Body of pancreas (tissue), 4 donors: ENCODE measurements at regions not wholly inside any gene's neighbourhood (a gene's known extent, or its start where the extent isn't known, plus 50 kb on each side); places are given as distances from the start of the nearest gene placed in this dataset.

Experiments used
- ATAC-seq: fragments of 150-250 bp; one replicate; pipeline ENCODE4 v1.9.1; 2016
- DNase-seq, 4 donors: peaks; one replicate each; pipeline ENCODE4 v3.0.0-alpha.2; 2019
- H3K27ac ChIP-seq, 4 donors: fragments of 200-600 bp; sonication (generic); 1 replicate in 3 of 4; 2 replicates in 1 of 4; pipeline versions ENCODE4 v1.5.1 to v1.6.1; 2016 to 2019; ENCODE audit warnings: mild to moderate bottlenecking in 1 of 4, mixed read lengths in 1 of 4, moderate library complexity in 1 of 4
- H3K27me3 ChIP-seq, 2 donors: fragments of 200-600 bp; sonication (generic); one replicate each; pipeline ENCODE4 v1.6.0; 2016; ENCODE audit warnings: mild to moderate bottlenecking in 1 of 2
- H3K36me3 ChIP-seq, 2 donors: fragments of 200-600 bp; sonication (generic); replicated peaks in 1 of 2; 2 replicates each; pipeline ENCODE4 v1.5.1; 2016; ENCODE audit warnings: low read depth in 2 of 2; ENCODE audit not compliant: insufficient read depth in 1 of 2
- H3K4me1 ChIP-seq: fragments of 200-600 bp; sonication (generic); one replicate; pipeline ENCODE4 v1.6.0; 2016
- H3K4me3 ChIP-seq, 2 donors: fragments of 200-600 bp; sonication (generic); 1 replicate in 1 of 2; 2 replicates in 1 of 2; pipeline ENCODE4 v1.5.1; 2016 to 2019
- H3K9me3 ChIP-seq, 3 donors: fragments of 200-600 bp; sonication (generic); 1 replicate in 2 of 3; 2 replicates in 1 of 3; pipeline ENCODE4 v1.5.1; 2016
- POLR2A ChIP-seq, 3 donors: fragments of 450-650 bp; IDR thresholded peaks; one replicate each; pipeline ENCODE4 v1.6.1; 2016; ENCODE audit warnings: antibody characterized with exemption in 3 of 3, mild to moderate bottlenecking in 2 of 3
- WGBS, 2 donors: methylation state at CpG; one replicate each; pipeline ENCODE4 v1.1.5; 2017; 5-methylcytosine and 5-hydroxymethylcytosine counted together
- intact Hi-C: fragments of 100-400 bp; cut with DNase I; formaldehyde crosslinking; loops from one replicate; pipeline ENCODE4 v1.15.1; 2023
- TF ChIP-seq, protein P1 (sequence below), 7 experiments: fragments of 450-650 bp in 4 of 7; fragments of 200-600 bp in 3 of 7; sonication (generic) in 3 of 7; IDR thresholded peaks; one replicate each; pipeline ENCODE4 v1.5.1; 2016 to 2019; ENCODE audit warnings: antibody characterized with exemption in 7 of 7

DNA sequence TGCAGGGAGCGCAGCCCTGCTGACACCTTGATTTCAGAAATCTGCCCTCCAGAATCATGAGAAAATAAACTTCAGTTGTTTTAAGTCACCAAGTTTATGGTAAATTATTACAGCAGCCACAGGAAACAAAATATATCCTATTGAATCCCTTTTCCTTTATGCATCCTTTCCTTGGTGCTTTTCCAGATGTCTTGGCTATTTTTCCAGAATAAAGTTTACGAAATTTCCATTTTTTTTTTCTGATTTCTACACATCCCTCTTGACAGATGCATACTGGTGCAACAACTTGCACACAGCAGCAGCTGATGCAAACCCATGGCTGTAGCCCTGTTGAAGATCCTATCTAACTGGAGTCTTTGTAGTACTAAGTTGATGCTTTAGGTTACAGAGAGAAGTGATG, 111.1 kb upstream of the KCNE2 start:
- no peaks in the 10 kb centered on the region for H3K4me1 ChIP-seq
- H3K27ac ChIP-seq = no peak overlapping the region
- DNase-seq (no peak), ATAC-seq (no peak)
- no peaks in the 10 kb centered on the region for H3K27me3 ChIP-seq
- H3K36me3 ChIP-seq = no peaks in the 10 kb centered on the region
- TF ChIP-seq POLR2A (IDR thresholded peaks at IDR 0.05) = no peak
- TF ChIP-seq, protein P1, sequence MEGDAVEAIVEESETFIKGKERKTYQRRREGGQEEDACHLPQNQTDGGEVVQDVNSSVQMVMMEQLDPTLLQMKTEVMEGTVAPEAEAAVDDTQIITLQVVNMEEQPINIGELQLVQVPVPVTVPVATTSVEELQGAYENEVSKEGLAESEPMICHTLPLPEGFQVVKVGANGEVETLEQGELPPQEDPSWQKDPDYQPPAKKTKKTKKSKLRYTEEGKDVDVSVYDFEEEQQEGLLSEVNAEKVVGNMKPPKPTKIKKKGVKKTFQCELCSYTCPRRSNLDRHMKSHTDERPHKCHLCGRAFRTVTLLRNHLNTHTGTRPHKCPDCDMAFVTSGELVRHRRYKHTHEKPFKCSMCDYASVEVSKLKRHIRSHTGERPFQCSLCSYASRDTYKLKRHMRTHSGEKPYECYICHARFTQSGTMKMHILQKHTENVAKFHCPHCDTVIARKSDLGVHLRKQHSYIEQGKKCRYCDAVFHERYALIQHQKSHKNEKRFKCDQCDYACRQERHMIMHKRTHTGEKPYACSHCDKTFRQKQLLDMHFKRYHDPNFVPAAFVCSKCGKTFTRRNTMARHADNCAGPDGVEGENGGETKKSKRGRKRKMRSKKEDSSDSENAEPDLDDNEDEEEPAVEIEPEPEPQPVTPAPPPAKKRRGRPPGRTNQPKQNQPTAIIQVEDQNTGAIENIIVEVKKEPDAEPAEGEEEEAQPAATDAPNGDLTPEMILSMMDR (IDR thresholded peaks at IDR 0.05) = no peak
- intact Hi-C loops = no loop called here
- 61 to 73% methylated on average over 2 of the region's 2 CpGs for WGBS, 2 donors
- no peak overlapping the region for H3K4me3 ChIP-seq
- peaks cover 0 to 6% (median 0%) of the 10 kb centered on the region in 3 donors for H3K9me3 ChIP-seq

DNA sequence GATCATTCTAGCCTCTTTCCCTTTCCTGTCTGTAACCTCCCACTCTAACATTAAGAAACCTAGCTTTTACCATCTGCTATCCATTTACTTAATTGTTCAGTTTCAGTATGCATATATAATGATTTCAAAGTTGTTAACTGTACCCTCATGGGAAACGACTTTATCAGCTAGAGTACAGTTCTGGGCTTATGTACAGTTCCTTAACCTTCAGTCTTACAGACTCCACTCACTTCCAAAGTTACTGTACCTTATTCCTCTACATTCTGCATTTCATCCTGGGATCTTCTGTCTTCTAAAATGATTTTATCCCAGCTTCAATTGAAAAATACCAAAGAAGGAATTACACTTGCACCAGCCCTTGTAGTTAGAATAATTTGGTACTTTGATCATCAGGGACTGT, 108.7 kb upstream of the KCNE2 start:
- intact Hi-C loops = no loop called here
- TF ChIP-seq, protein P1 (IDR thresholded peaks at IDR 0.05) = no peak
- DNase-seq = no peak
- no peak for ATAC-seq
- 58 to 59% methylated on average over 1 of the region's 1 CpG for WGBS, 2 donors
- Histone ChIP-seq H3K27me3 (no peaks in the 10 kb centered on the region), H3K9me3 (peaks cover 0 to 5% (median 0%) of the 10 kb centered on the region in 3 donors), H3K36me3 (no peaks in the 10 kb centered on the region), H3K4me1 (no peaks in the 10 kb centered on the region), H3K4me3 (no peak overlapping the region), H3K27ac (no peak overlapping the region)

DNA sequence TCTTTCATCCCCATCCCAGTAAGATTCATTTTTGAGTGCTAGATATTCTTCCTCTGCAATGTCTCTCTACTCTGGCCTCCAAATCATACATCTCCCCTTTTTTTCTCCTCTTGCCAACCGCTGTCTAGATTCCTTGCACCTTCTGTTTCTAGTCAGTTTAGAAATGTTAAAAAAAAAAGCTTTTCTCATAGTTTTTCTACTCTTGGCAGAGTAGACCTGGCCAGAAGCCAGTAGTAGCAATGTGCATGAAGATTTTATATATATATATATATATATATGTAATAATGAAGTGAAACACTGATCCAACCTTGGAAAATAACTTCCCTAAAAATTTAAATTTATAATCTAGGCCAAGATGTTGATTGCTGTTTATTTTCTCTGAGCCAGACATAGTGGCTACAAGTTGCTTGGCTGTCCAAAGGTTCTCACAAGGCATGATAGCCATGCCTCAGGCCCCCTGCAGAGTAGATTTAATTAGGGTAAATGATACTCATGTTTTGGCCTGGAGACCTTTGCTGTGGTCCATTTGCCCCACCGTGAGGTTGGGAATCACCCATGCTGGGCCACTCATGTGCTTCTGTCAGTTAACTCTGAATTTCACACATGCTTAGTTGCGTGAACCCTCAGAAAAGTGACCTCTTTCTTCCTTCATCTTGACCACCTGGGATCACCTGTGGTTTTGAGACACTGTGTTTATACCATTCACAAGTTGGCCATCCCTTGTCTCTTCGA, 103.4 kb upstream of the KCNE2 start:
- no peak overlapping the region for H3K27ac ChIP-seq
- H3K4me3 ChIP-seq = no peak overlapping the region
- no peaks in the 10 kb centered on the region for H3K4me1 ChIP-seq
- DNase-seq (no peak), ATAC-seq (no peak)
- no peaks in the 10 kb centered on the region for H3K36me3 ChIP-seq
- 75 to 78% methylated on average over 4 of the region's 4 CpGs for WGBS, 2 donors
- H3K27me3 ChIP-seq = no peaks in the 10 kb centered on the region
- intact Hi-C loops = no loop called here
- TF ChIP-seq, protein P1 (IDR thresholded peaks at IDR 0.05) = no peak
- TF ChIP-seq POLR2A (IDR thresholded peaks at IDR 0.05) = no peak
- H3K9me3 ChIP-seq = peaks cover 0 to under 1% (median 0%) of the 10 kb centered on the region in 3 donors

DNA sequence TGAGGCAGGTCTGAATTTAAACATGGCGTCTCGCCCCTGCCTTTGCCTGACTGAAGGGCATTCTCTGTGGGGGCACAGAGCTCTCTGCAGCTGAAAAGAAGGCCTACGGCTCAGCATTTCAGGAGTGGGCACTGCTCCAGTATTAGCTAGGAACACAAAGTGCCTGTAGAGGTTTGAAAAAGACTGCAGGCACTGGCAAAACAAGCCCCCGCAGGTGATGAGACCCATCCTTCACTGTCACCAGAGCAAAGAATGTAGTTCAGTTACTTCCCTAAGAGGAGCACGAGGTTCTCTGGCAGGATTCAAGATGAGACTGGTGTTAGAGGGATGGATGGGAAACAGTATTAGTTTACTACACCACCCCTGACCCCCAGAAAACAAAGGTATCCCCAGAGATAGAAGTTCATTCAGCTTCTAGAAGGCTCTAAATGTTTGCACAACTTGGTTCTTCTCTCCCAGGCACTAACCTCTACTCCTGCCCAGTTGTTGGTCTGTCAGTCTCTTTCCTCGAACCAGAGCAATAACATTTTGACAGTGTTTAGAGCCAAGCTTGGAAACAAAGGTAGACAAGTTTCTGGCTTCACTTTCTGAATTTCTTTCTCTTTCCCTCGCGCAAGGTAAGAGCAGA, 101.9 kb upstream of the KCNE2 start:
- 46 to 54% methylated on average over 6 to 8 of the region's 8 CpGs for WGBS, 2 donors
- Histone ChIP-seq H3K4me1 (no peaks in the 10 kb centered on the region), H3K4me3 (no peak overlapping the region), H3K36me3 (no peaks in the 10 kb centered on the region), H3K27ac (no peak overlapping the region), H3K9me3 (no peaks in the 10 kb centered on the region), H3K27me3 (no peaks in the 10 kb centered on the region)
- ATAC-seq (no peak), DNase-seq (no peak)
- intact Hi-C loops = no loop called here
- no peak for TF ChIP-seq POLR2A (IDR thresholded peaks at IDR 0.05)
- TF ChIP-seq, protein P1 (IDR thresholded peaks at IDR 0.05) = no peak

DNA sequence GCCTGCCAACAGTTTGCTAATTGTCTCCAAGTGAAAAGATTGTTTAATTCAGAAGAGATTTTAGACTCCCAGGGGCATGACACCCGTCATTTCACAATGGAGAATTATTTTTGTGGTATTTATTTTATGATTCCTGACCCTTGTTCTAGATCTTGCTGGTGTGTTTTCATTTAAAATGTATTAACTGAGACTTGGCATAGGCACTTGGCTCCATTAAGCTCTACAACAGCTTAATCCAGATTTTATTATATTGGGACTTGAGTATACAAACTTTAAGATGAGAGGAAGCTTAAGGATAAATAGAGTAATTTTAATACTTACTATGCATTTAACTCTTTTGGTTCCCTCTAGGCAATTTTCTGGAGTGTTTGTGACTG, 101.3 kb upstream of the KCNE2 start:
- Histone ChIP-seq H3K4me1 (no peaks in the 10 kb centered on the region), H3K4me3 (no peak overlapping the region), H3K27ac (no peak overlapping the region), H3K27me3 (no peaks in the 10 kb centered on the region), H3K36me3 (no peaks in the 10 kb centered on the region), H3K9me3 (no peaks in the 10 kb centered on the region)
- DNase-seq = no peak
- no peak for ATAC-seq
- WGBS, 2 donors = 33 to 39% methylated on average over 1 of the region's 1 CpG
- intact Hi-C loops = no loop called here
- TF ChIP-seq, protein P1 (IDR thresholded peaks at IDR 0.05) = no peak
- no peak for TF ChIP-seq POLR2A (IDR thresholded peaks at IDR 0.05)
